ENCODE measurements at regions not wholly inside any gene's neighbourhood (a gene's known extent, or its start where the extent isn't known, plus 50 kb on each side); places are given as distances from the start of the nearest gene placed in this dataset.

- TF ChIP-seq FOXK2 (IDR thresholded peaks at IDR 0.05) (no peak), ZKSCAN1 (IDR thresholded peaks at IDR 0.05; ENCODE audit: low read length) (no peak), POLR2AphosphoS5 (IDR thresholded peaks at IDR 0.05; ENCODE audit: low read depth, low read length) (no peak), CHD4 (IDR thresholded peaks at IDR 0.05; ENCODE audit: borderline replicate concordance, low read length) (no peak)
- TF ChIP-seq, protein P1, sequence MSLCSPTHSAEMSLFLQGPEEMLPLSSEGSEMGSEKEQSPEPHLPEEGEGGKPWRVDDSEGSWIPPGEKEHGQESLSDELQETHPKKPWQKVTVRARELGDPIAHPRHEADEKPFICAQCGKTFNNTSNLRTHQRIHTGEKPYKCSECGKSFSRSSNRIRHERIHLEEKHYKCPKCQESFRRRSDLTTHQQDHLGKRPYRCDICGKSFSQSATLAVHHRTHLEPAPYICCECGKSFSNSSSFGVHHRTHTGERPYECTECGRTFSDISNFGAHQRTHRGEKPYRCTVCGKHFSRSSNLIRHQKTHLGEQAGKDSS (CRISPR knock-in tag; IDR thresholded peaks at IDR 0.05; ENCODE audit: borderline replicate concordance, low read depth): no peak
- TF ChIP-seq, protein P2, sequence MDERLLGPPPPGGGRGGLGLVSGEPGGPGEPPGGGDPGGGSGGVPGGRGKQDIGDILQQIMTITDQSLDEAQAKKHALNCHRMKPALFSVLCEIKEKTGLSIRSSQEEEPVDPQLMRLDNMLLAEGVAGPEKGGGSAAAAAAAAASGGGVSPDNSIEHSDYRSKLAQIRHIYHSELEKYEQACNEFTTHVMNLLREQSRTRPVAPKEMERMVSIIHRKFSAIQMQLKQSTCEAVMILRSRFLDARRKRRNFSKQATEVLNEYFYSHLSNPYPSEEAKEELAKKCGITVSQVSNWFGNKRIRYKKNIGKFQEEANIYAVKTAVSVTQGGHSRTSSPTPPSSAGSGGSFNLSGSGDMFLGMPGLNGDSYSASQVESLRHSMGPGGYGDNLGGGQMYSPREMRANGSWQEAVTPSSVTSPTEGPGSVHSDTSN (CRISPR knock-in tag; IDR thresholded peaks at IDR 0.05): no peak
- TF ChIP-seq, protein P3, sequence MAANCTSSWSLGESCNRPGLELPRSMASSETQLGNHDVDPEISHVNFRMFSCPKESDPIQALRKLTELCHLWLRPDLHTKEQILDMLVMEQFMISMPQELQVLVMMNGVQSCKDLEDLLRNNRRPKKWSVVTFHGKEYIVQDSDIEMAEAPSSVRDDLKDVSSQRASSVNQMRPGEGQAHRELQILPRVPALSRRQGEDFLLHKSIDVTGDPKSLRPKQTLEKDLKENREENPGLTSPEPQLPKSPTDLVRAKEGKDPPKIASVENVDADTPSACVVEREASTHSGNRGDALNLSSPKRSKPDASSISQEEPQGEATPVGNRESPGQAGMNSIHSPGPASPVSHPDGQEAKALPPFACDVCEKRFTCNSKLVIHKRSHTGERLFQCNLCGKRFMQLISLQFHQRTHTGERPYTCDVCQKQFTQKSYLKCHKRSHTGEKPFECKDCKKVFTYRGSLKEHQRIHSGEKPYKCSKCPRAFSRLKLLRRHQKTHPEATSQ (CRISPR knock-in tag; IDR thresholded peaks at IDR 0.05; ENCODE audit: borderline replicate concordance): no peak
- TF ChIP-seq, protein P4, sequence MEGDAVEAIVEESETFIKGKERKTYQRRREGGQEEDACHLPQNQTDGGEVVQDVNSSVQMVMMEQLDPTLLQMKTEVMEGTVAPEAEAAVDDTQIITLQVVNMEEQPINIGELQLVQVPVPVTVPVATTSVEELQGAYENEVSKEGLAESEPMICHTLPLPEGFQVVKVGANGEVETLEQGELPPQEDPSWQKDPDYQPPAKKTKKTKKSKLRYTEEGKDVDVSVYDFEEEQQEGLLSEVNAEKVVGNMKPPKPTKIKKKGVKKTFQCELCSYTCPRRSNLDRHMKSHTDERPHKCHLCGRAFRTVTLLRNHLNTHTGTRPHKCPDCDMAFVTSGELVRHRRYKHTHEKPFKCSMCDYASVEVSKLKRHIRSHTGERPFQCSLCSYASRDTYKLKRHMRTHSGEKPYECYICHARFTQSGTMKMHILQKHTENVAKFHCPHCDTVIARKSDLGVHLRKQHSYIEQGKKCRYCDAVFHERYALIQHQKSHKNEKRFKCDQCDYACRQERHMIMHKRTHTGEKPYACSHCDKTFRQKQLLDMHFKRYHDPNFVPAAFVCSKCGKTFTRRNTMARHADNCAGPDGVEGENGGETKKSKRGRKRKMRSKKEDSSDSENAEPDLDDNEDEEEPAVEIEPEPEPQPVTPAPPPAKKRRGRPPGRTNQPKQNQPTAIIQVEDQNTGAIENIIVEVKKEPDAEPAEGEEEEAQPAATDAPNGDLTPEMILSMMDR (CRISPR knock-in tag; IDR thresholded peaks at IDR 0.05): no peak
These were observed 178.5 kb upstream of the TOX3 start for GRCh38 chr16:52725461-52725860.
